ENCODE measurements at regions not wholly inside any gene's neighbourhood (a gene's known extent, or its start where the extent isn't known, plus 50 kb on each side); places are given as distances from the start of the nearest gene placed in this dataset.

- no CpG with 5 or more reads among the region's 2 CpGs for WGBS (ENCODE audit: extremely low coverage, insufficient read length, low lambda C conversion rate)
- Histone ChIP-seq H2BK12ac (ENCODE audit: insufficient read length, low read depth, low read length) (no peak overlapping the region), H3K9ac (ENCODE audit: extremely low read depth, insufficient read length, low read length) (no peak overlapping the region), H4K5ac (ENCODE audit: insufficient read length, low read depth, low read length) (no peak overlapping the region), H3K23me2 (ENCODE audit: insufficient read length, low read depth, low read length, poor library complexity, severe bottlenecking) (no peaks in the 10 kb centered on the region), H3K9me3 (ENCODE audit: control insufficient read depth, low read depth, low read length) (no peaks in the 10 kb centered on the region), H4K91ac (ENCODE audit: insufficient read length, low read depth, low read length) (no peak overlapping the region), H2BK5ac (ENCODE audit: insufficient read length, low read length) (no peak overlapping the region), H3K79me2 (ENCODE audit: insufficient read depth, low read length) (no peaks in the 10 kb centered on the region), H3K18ac (ENCODE audit: insufficient read length, low read depth, low read length) (no peak overlapping the region), H4K20me1 (ENCODE audit: control insufficient read depth, insufficient read depth, insufficient read length) (no peaks in the 10 kb centered on the region), H3T11ph (ENCODE audit: low read length) (no peak overlapping the region), H3K23ac (ENCODE audit: insufficient read length, low read depth, low read length) (no peak overlapping the region), H2BK20ac (ENCODE audit: low read depth, low read length, poor library complexity, severe bottlenecking) (no peak overlapping the region), H3K79me1 (ENCODE audit: insufficient read depth, low read depth, low read length, poor library complexity, severe bottlenecking) (no peaks in the 10 kb centered on the region), H3K27me3 (ENCODE audit: insufficient read depth, low read length) (no peaks in the 10 kb centered on the region), H3K14ac (ENCODE audit: insufficient read depth, low read length) (no peak overlapping the region), H2AFZ (ENCODE audit: low read length) (no peak overlapping the region), H2BK120ac (ENCODE audit: low read depth, low read length, poor library complexity, severe bottlenecking) (no peak overlapping the region), H3K56ac (ENCODE audit: insufficient read length, low read depth, low read length) (no peak overlapping the region), H4K8ac (replicated peaks; ENCODE audit: insufficient read length, low read depth, low read length) (no peak overlapping the region), H3K4me1 (ENCODE audit: insufficient read depth, low read length) (no peaks in the 10 kb centered on the region), H3K4me2 (ENCODE audit: insufficient read depth, insufficient read length, low read length) (no peak overlapping the region), H2BK15ac (ENCODE audit: low read depth, low read length) (no peak overlapping the region), H2AK5ac (ENCODE audit: insufficient read length, low read length) (no peak overlapping the region), H3K4ac (ENCODE audit: low read depth, low read length) (no peak overlapping the region), H3K27ac (ENCODE audit: insufficient read length, low read depth, low read length) (no peak overlapping the region)
- Mint-ChIP-seq H3K27ac (no peak overlapping the region), H3K4me1 (peaks cover 0 to 4% of the 10 kb centered on the region in 2 experiments; a peak in 1 of 4 replicates), H3K36me3 (ENCODE audit: insufficient read depth in 1 of 3, low read depth in 3 of 3) (no peaks in the 10 kb centered on the region), H3K27me3 (ENCODE audit: low read depth) (no peaks in the 10 kb centered on the region), H3K4me3 (no peak overlapping the region), H3K9me3 (no peaks in the 10 kb centered on the region)
- no peak for DNase-seq
- no peak for TF ChIP-seq CTCF (conservative IDR thresholded peaks at IDR 0.05)
Measured at GRCh38 chr12:27191531-27191930, 52.6 kb upstream of the STK38L start.
